ENCODE measurements at regions not wholly inside any gene's neighbourhood (a gene's known extent, or its start where the extent isn't known, plus 50 kb on each side); places are given as distances from the start of the nearest gene placed in this dataset.
A peak's percentile ranks its signal among the peaks of the same experiment; 100 is the strongest.

- no peak for DNase-seq (ENCODE audit: low read depth in 2 of 2)
Observed at GRCh38 chrX:110432091-110432905, 73.7 kb downstream of the RTL9 start.

GRCh38 chrX:110432906-110433215 lies 74.2 kb downstream of the RTL9 start:
- DNase-seq (ENCODE audit: low read depth in 2 of 2), result no peak

- DNase-seq (ENCODE audit: low read depth in 2 of 2), result no peak
Observed at GRCh38 chrX:110435196-110435595, 76.5 kb downstream of the RTL9 start.

- no peak for DNase-seq (ENCODE audit: low read depth in 2 of 2)
Observed at GRCh38 chrX:110436523-110436922, 77.9 kb downstream of the RTL9 start.

GRCh38 chrX:110437686-110438085 lies 79.0 kb downstream of the RTL9 start:
- no peak for DNase-seq (ENCODE audit: low read depth in 2 of 2)

- DNase-seq (ENCODE audit: low read depth in 2 of 2), result no peak
Observed at GRCh38 chrX:110440016-110440805, 81.6 kb downstream of the RTL9 start.

GRCh38 chrX:110442635-110443034 lies 84.0 kb downstream of the RTL9 start:
- DNase-seq (ENCODE audit: low read depth in 2 of 2), result no peak

GRCh38 chrX:110444996-110445395 lies 86.3 kb downstream of the RTL9 start:
- no peak for DNase-seq (ENCODE audit: low read depth in 2 of 2)

GRCh38 chrX:110448459-110448858 lies 89.8 kb downstream of the RTL9 start:
- DNase-seq (ENCODE audit: low read depth in 2 of 2), result no peak

GRCh38 chrX:110449312-110449711 lies 90.7 kb downstream of the RTL9 start:
- DNase-seq (ENCODE audit: low read depth in 2 of 2), result no peak

- DNase-seq (ENCODE audit: low read depth in 2 of 2), result peak; percentile 0 to 3
Observed at GRCh38 chrX:110450050-110450449, 91.4 kb downstream of the RTL9 start.

- DNase-seq (ENCODE audit: low read depth in 2 of 2), result no peak
Observed at GRCh38 chrX:110454336-110454735, 95.7 kb downstream of the RTL9 start.

- DNase-seq (ENCODE audit: low read depth in 2 of 2), result no peak
Observed at GRCh38 chrX:110462957-110463356, 104.3 kb downstream of the RTL9 start.

GRCh38 chrX:110466790-110467189 lies 108.1 kb downstream of the RTL9 start:
- DNase-seq (ENCODE audit: low read depth in 2 of 2), result no peak

GRCh38 chrX:110472265-110472664 lies 113.6 kb downstream of the RTL9 start:
- no peak for DNase-seq (ENCODE audit: low read depth in 2 of 2)

- no peak for DNase-seq (ENCODE audit: low read depth in 2 of 2)
Observed at GRCh38 chrX:110477593-110478228, 119.1 kb downstream of the RTL9 start.

GRCh38 chrX:110491846-110492620 lies 133.4 kb downstream of the RTL9 start:
- DNase-seq (ENCODE audit: low read depth in 2 of 2), result no peak

- DNase-seq (ENCODE audit: low read depth in 2 of 2), result no peak
Observed at GRCh38 chrX:110504947-110505346, 146.3 kb downstream of the RTL9 start.

GRCh38 chrX:110509755-110510532 lies 151.3 kb downstream of the RTL9 start:
- no peak for DNase-seq (ENCODE audit: low read depth in 2 of 2)

GRCh38 chrX:110511238-110511637 lies 152.6 kb downstream of the RTL9 start:
- DNase-seq (ENCODE audit: low read depth in 2 of 2), result no peak

- DNase-seq (ENCODE audit: low read depth in 2 of 2), result no peak
Observed at GRCh38 chrX:110512341-110512740, 153.7 kb downstream of the RTL9 start.

All from stimulated activated CD8-positive, alpha-beta memory T cell treated with anti-CD3 and anti-CD28 coated beads, Interleukin-7, amount 100 ng/mL, for 4 hours (primary cell).